Endothelial cell of umbilical vein (primary cell): ENCODE measurements at regions not wholly inside any gene's neighbourhood (a gene's known extent, or its start where the extent isn't known, plus 50 kb on each side); places are given as distances from the start of the nearest gene placed in this dataset.

Source experiments
- BruUV-seq: library from RNA; stranded (reverse); fragments of 400-500 nt; replicated peaks from 2 replicates; lab custom pipeline; 2021; lab: Mats Ljungman, UMichigan
- CTCF ChIA-PET: fragments of 300-600, 350-600 bp; sonication (Branson Sonifier 250); formaldehyde crosslinking; loops from one replicate; lab custom pipeline; 2021; ENCODE audit warnings: antibody characterized with exemption, inconsistent platforms; lab: Charles Lee
- POLR2A ChIA-PET: fragments of 300-600, 350-600 bp; sonication (Branson Sonifier 250); formaldehyde crosslinking; loops from one replicate; lab custom pipeline; 2021; ENCODE audit warnings: antibody characterized with exemption, inconsistent platforms; lab: Charles Lee
- DNase-seq: peaks from one replicate; pipeline ENCODE4 v3.0.0-alpha.2; 2011; ENCODE audit warnings: low read depth, low spot score
- FAIRE-seq: peaks from 2 replicates; lab custom pipeline; 2011; peaks lifted over from hg19 to GRCh38; lab: Jason Lieb, UNC
- H2AFZ ChIP-seq: 2 replicates; pipeline ENCODE4 v1.6.0; 2012; ENCODE audit warnings: low read depth, low read length, control low read depth, inconsistent platforms
- H3K27ac ChIP-seq: 2 replicates; pipeline ENCODE4 v1.5.1; 2011; ENCODE audit warnings: low read depth, mild to moderate bottlenecking, control low read depth, low read length, moderate library complexity; ENCODE audit not compliant: insufficient read depth
- H3K27me3 ChIP-seq, 2 experiments: 2 replicates each; pipeline versions ENCODE4 v1.6.0 to v1.6.1; 2011; ENCODE audit warnings: low read length in 2 of 2, mixed read lengths in 1 of 2; ENCODE audit not compliant: control insufficient read depth in 2 of 2, insufficient read depth in 2 of 2
- H3K36me3 ChIP-seq, 2 experiments: 2 replicates in 1 of 2; 3 replicates in 1 of 2; pipeline ENCODE4 v1.5.1; 2011; ENCODE audit warnings: low read length in 2 of 2, mild to moderate bottlenecking in 1 of 2, moderate library complexity in 1 of 2; ENCODE audit not compliant: control insufficient read depth in 2 of 2, insufficient read depth in 2 of 2; ENCODE audit errors: extremely low read depth in 1 of 2
- H3K4me1 ChIP-seq: 3 replicates; pipeline ENCODE4 v1.5.1; 2011; ENCODE audit warnings: mild to moderate bottlenecking, low read length; ENCODE audit not compliant: control insufficient read depth, insufficient read depth; ENCODE audit errors: extremely low read depth
- H3K4me2 ChIP-seq: 2 replicates; pipeline ENCODE4 v1.6.1; 2011; ENCODE audit warnings: low read length, control low read depth, mixed read lengths; ENCODE audit not compliant: insufficient read depth
- H3K4me3 ChIP-seq, 3 experiments: fragments of 200-600 bp in 1 of 3; sonication (generic), shearing (Covaris generic) in 1 of 3; replicated peaks in 1 of 3; 2 replicates each; pipeline ENCODE4 v1.5.1; 2011 to 2016; ENCODE audit warnings: control low read depth in 3 of 3, low read length in 3 of 3, mild to moderate bottlenecking in 2 of 3, inconsistent platforms in 1 of 3, low read depth in 1 of 3, moderate library complexity in 1 of 3; ENCODE audit not compliant: insufficient read depth in 1 of 3
- H3K79me2 ChIP-seq: 2 replicates; pipeline ENCODE4 v1.6.0; 2012; ENCODE audit warnings: low read length, inconsistent platforms; ENCODE audit not compliant: control insufficient read depth, insufficient read depth
- H3K9ac ChIP-seq: replicated peaks from 2 replicates; pipeline ENCODE3; 2011; ENCODE audit warnings: low read length, control low read depth; ENCODE audit not compliant: insufficient read depth; ENCODE audit errors: extremely low read depth
- H3K9me1 ChIP-seq: replicated peaks from 3 replicates; pipeline ENCODE4 v1.6.0; 2011; ENCODE audit warnings: mild to moderate bottlenecking, low read length; ENCODE audit not compliant: control insufficient read depth, insufficient read depth; ENCODE audit errors: extremely low read depth
- H3K9me3 ChIP-seq: replicated peaks from 2 replicates; pipeline ENCODE4 v1.5.1; 2012; ENCODE audit warnings: low read length, inconsistent platforms; ENCODE audit not compliant: control insufficient read depth, insufficient read depth
- H4K20me1 ChIP-seq: replicated peaks from 2 replicates; pipeline ENCODE3; 2011; ENCODE audit warnings: mild to moderate bottlenecking, low read length; ENCODE audit not compliant: control insufficient read depth, insufficient read depth; ENCODE audit errors: extremely low read depth
- JUN ChIP-seq: IDR thresholded peaks from 2 replicates; pipeline ENCODE4 v1.6.1; 2011; ENCODE audit warnings: borderline replicate concordance, low read depth; ENCODE audit not compliant: insufficient read length, insufficient read depth
- POLR2A ChIP-seq: IDR thresholded peaks from 2 replicates; pipeline ENCODE4 v1.6.1; 2012; ENCODE audit warnings: low read depth, mild to moderate bottlenecking, control low read depth, low read length
- POLR2AphosphoS5 ChIP-seq: IDR thresholded peaks from 2 replicates; pipeline ENCODE4 v1.6.1; 2012; ENCODE audit warnings: low read depth, mild to moderate bottlenecking, control low read depth, low read length, moderate library complexity; ENCODE audit not compliant: insufficient read depth
- dilution Hi-C: fragments of 300-500 bp; cut with MboI; formaldehyde crosslinking; loops from one replicate; pipeline ENCODE4 v1.15.0; 2019; ENCODE audit warnings: low sequenced_read_pairs; ENCODE audit not compliant: extremely low pct_ligation_motif_present
- intact Hi-C: fragments of 100-400 bp; cut with micrococcal nuclease; formaldehyde crosslinking; loops from one replicate; pipeline ENCODE4 v1.10.0; 2022

DNA sequence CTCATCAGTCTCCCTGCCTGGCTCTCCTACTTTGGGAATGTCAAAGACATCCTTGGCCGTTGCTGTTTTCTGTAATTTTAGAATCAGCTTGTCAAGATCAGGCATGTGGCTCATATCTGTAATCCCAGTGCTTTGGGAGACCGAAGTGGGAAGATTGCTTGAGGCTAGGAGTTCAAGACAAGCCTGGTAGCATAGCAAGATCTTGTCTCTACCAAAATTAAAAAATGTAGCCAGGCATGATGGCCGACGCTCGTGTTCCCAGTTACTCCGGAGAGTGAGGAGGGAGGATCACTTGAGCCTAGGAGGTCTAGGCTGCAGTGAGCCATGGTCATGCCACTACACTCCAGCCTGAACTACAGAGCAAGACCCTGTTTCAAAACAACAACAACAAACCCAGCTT, 144.0 kb upstream of the ATP10A start:
- Histone ChIP-seq H3K9me3 (peaks cover 1% of the 10 kb centered on the region), H3K79me2 (no peaks in the 10 kb centered on the region), H3K4me3 (no peak overlapping the region), H3K9me1 (no peaks in the 10 kb centered on the region), H3K4me1 (no peaks in the 10 kb centered on the region), H3K4me2 (no peak overlapping the region), H3K27me3 (no peaks in the 10 kb centered on the region), H3K27ac (no peak overlapping the region), H3K36me3 (no peaks in the 10 kb centered on the region), H4K20me1 (no peaks in the 10 kb centered on the region), H2AFZ (no peak overlapping the region), H3K9ac (no peak overlapping the region)
- DNase-seq (no peak), FAIRE-seq (no peak)
- intact Hi-C loops = no loop called here
- TF ChIP-seq JUN (no peak), POLR2A (no peak)
- ChIA-PET CTCF (no interaction called here), POLR2A (no interaction called here)
- dilution Hi-C loops = no loop called here
- BruUV-seq = no TSS peak

DNA sequence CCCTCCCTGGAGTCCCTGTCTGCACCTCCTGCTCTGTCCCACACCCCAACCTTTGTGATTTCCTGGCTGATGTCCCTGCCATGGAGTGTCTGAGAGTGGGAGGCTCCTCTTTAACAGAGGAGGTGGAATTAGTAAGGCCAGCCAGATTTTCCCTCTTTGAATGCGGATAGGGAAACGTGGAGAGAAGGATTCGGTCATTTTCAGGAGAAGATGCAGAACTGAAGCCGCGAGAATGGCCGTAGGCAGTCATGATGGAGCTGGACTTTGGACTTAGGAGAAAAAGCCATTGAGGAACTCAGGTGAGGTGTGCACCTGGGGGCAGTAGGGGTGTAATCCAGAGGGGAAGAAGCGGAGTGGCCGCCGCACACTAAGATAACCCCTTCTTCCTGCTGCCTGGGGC, 138.1 kb upstream of the ATP10A start:
- dilution Hi-C loops (no loop called here), intact Hi-C loops (no loop called here)
- DNase-seq = no peak
- no peak overlapping the region for H3K9ac ChIP-seq
- no peaks in the 10 kb centered on the region for H3K27me3 ChIP-seq
- no peaks in the 10 kb centered on the region for H3K36me3 ChIP-seq
- no peak for FAIRE-seq
- H3K4me3 ChIP-seq = no peak overlapping the region
- no TSS peak for BruUV-seq
- no peaks in the 10 kb centered on the region for H3K4me1 ChIP-seq
- H3K79me2 ChIP-seq = no peaks in the 10 kb centered on the region
- CTCF ChIA-PET = no interaction called here
- no peak overlapping the region for H2AFZ ChIP-seq
- no peak overlapping the region for H3K27ac ChIP-seq
- H3K9me3 ChIP-seq = no peaks in the 10 kb centered on the region
- POLR2A ChIA-PET = no interaction called here
- no peaks in the 10 kb centered on the region for H3K9me1 ChIP-seq
- H3K4me2 ChIP-seq = no peak overlapping the region
- H4K20me1 ChIP-seq = no peaks in the 10 kb centered on the region
- TF ChIP-seq POLR2AphosphoS5 = no peak
